Mesendoderm (in vitro differentiated cells): ENCODE measurements at regions not wholly inside any gene's neighbourhood (a gene's known extent, or its start where the extent isn't known, plus 50 kb on each side); places are given as distances from the start of the nearest gene placed in this dataset.

Source experiments
- DNase-seq: peaks from one replicate; pipeline ENCODE4 v3.0.0; 2013
- H2AK5ac ChIP-seq: 2 replicates; pipeline ENCODE4 v1.6.1; 2013; ENCODE audit warnings: low read length, inconsistent platforms
- H2BK120ac ChIP-seq: 2 replicates; pipeline ENCODE4 v1.6.1; 2013; ENCODE audit warnings: low read depth, mild to moderate bottlenecking, low read length, moderate library complexity, mixed read lengths
- H2BK15ac ChIP-seq: replicated peaks from 2 replicates; pipeline ENCODE4 v1.6.1; 2013; ENCODE audit warnings: low read depth, mild to moderate bottlenecking, moderate library complexity
- H2BK5ac ChIP-seq: 2 replicates; pipeline ENCODE4 v1.6.1; 2013; ENCODE audit warnings: low read length, inconsistent platforms
- H3K18ac ChIP-seq: 2 replicates; pipeline ENCODE4 v1.6.1; 2013; ENCODE audit warnings: mild to moderate bottlenecking, low read length, mixed read lengths
- H3K23ac ChIP-seq: one replicate; pipeline ENCODE4 v1.6.1; 2013; ENCODE audit warnings: low read length
- H3K27ac ChIP-seq: 2 replicates; pipeline ENCODE4 v1.5.1; 2013; ENCODE audit warnings: low read depth, mild to moderate bottlenecking, inconsistent platforms, low read length, moderate library complexity
- H3K27me3 ChIP-seq: 2 replicates; pipeline ENCODE4 v1.6.1; 2013; ENCODE audit warnings: low read length, control low read depth, mild to moderate bottlenecking, inconsistent platforms; ENCODE audit not compliant: insufficient read depth, poor library complexity
- H3K36me3 ChIP-seq: 2 replicates; pipeline ENCODE4 v1.6.1; 2013; ENCODE audit warnings: low read length, inconsistent platforms; ENCODE audit not compliant: control insufficient read depth, insufficient read depth
- H3K4ac ChIP-seq: one replicate; pipeline ENCODE4 v1.6.1; 2013; ENCODE audit warnings: low read depth, mild to moderate bottlenecking, low read length, moderate library complexity
- H3K4me1 ChIP-seq: 2 replicates; pipeline ENCODE4 v1.6.1; 2013; ENCODE audit warnings: low read depth, low read length, inconsistent platforms; ENCODE audit not compliant: control insufficient read depth
- H3K4me2 ChIP-seq: 2 replicates; pipeline ENCODE4 v1.6.1; 2013; ENCODE audit warnings: low read length
- H3K4me3 ChIP-seq: 2 replicates; pipeline ENCODE4 v1.5.1; 2013; ENCODE audit warnings: mild to moderate bottlenecking, low read length
- H3K56ac ChIP-seq: one replicate; pipeline ENCODE4 v1.6.1; 2013; ENCODE audit warnings: low read length
- H3K79me1 ChIP-seq: 2 replicates; pipeline ENCODE4 v1.6.1; 2013; ENCODE audit warnings: low read length, inconsistent platforms
- H3K79me2 ChIP-seq: 2 replicates; pipeline ENCODE4 v1.6.1; 2013; ENCODE audit warnings: mild to moderate bottlenecking, low read length; ENCODE audit not compliant: control insufficient read depth, insufficient read depth
- H3K9ac ChIP-seq: 2 replicates; pipeline ENCODE4 v1.6.1; 2013; ENCODE audit warnings: low read length, inconsistent platforms
- H4K5ac ChIP-seq: one replicate; pipeline ENCODE4 v1.6.1; 2013; ENCODE audit warnings: low read length
- H4K8ac ChIP-seq: one replicate; pipeline ENCODE4 v1.6.1; 2013; ENCODE audit warnings: low read depth, mild to moderate bottlenecking, control low read depth, low read length, moderate library complexity
- WGBS: extraction: QIAGEN DNeasy Blood & Tissue Kit; methylation state at CpG from one replicate; pipeline ENCODE4 v1.1.7; 2013; ENCODE audit warnings: low lambda C conversion rate, missing lambda C conversion rate; ENCODE audit not compliant: insufficient coverage; ENCODE audit errors: extremely low coverage; 5-methylcytosine and 5-hydroxymethylcytosine counted together

DNA sequence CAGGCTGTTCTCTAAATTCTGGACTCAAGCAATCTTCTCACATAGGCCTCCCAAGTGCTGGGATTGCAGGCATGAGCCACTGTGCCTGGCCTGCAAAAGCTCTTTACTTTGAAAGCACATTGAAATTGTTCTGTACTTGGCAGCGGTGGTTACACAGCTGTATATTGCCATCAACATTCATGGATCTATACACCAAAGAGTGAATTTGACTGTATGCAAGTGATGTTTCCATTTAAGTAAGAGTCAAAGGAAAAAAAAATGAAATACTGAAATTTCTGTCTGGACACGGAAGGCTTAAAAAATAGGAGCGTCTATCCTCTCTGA lies 450.6 kb upstream of the PSMD7 start:
- H3K36me3 ChIP-seq = no peaks in the 10 kb centered on the region
- no peak for DNase-seq
- H3K4me3 ChIP-seq = no peak overlapping the region
- H3K79me2 ChIP-seq = no peaks in the 10 kb centered on the region
- no peak overlapping the region for H3K56ac ChIP-seq
- H3K18ac ChIP-seq = no peak overlapping the region
- no peak overlapping the region for H4K8ac ChIP-seq
- no peak overlapping the region for H2AK5ac ChIP-seq
- no peak overlapping the region for H2BK5ac ChIP-seq
- no peaks in the 10 kb centered on the region for H3K79me1 ChIP-seq
- H3K4ac ChIP-seq = no peak overlapping the region
- no peaks in the 10 kb centered on the region for H3K4me1 ChIP-seq
- no peak overlapping the region for H3K4me2 ChIP-seq
- no peak overlapping the region for H3K23ac ChIP-seq
- H3K27ac ChIP-seq = no peak overlapping the region
- no peak overlapping the region for H4K5ac ChIP-seq
- no peak overlapping the region for H2BK15ac ChIP-seq
- no CpG with 5 or more reads among the region's 3 CpGs for WGBS
- no peak overlapping the region for H3K9ac ChIP-seq
- H3K27me3 ChIP-seq = no peaks in the 10 kb centered on the region
- H2BK120ac ChIP-seq = no peak overlapping the region

GRCh38 chr16:73845238-73846006 lies 451.2 kb upstream of the PSMD7 start:
- H3K79me2 ChIP-seq = no peaks in the 10 kb centered on the region
- H3K9ac ChIP-seq = no peak overlapping the region
- no peak overlapping the region for H2BK5ac ChIP-seq
- H3K4me3 ChIP-seq = no peak overlapping the region
- H4K5ac ChIP-seq = no peak overlapping the region
- no peak overlapping the region for H3K56ac ChIP-seq
- no peak overlapping the region for H2AK5ac ChIP-seq
- H3K4me2 ChIP-seq = no peak overlapping the region
- no CpG with 5 or more reads among the region's 7 CpGs for WGBS
- H3K27me3 ChIP-seq = no peaks in the 10 kb centered on the region
- no peak overlapping the region for H3K23ac ChIP-seq
- no peaks in the 10 kb centered on the region for H3K36me3 ChIP-seq
- H4K8ac ChIP-seq = no peak overlapping the region
- H3K4me1 ChIP-seq = no peaks in the 10 kb centered on the region
- no peak overlapping the region for H3K4ac ChIP-seq
- H3K18ac ChIP-seq = no peak overlapping the region
- H2BK15ac ChIP-seq = no peak overlapping the region
- no peak overlapping the region for H3K27ac ChIP-seq
- no peak overlapping the region for H2BK120ac ChIP-seq
- H3K79me1 ChIP-seq = no peaks in the 10 kb centered on the region
- no peak for DNase-seq

- H2BK5ac ChIP-seq = no peak overlapping the region
- H4K5ac ChIP-seq = no peak overlapping the region
- no peak overlapping the region for H3K23ac ChIP-seq
- no peak for DNase-seq
- H3K18ac ChIP-seq = no peak overlapping the region
- H2AK5ac ChIP-seq = no peak overlapping the region
- no peak overlapping the region for H2BK15ac ChIP-seq
- no peak overlapping the region for H3K4me2 ChIP-seq
- no peaks in the 10 kb centered on the region for H3K79me1 ChIP-seq
- WGBS = no CpG with 5 or more reads among the region's 4 CpGs
- no peak overlapping the region for H3K56ac ChIP-seq
- no peak overlapping the region for H3K4me3 ChIP-seq
- no peak overlapping the region for H3K27ac ChIP-seq
- H3K4me1 ChIP-seq = no peaks in the 10 kb centered on the region
- no peak overlapping the region for H2BK120ac ChIP-seq
- H4K8ac ChIP-seq = no peak overlapping the region
- no peak overlapping the region for H3K4ac ChIP-seq
- no peaks in the 10 kb centered on the region for H3K27me3 ChIP-seq
- H3K79me2 ChIP-seq = no peaks in the 10 kb centered on the region
- H3K36me3 ChIP-seq = no peaks in the 10 kb centered on the region
- no peak overlapping the region for H3K9ac ChIP-seq
Measured at GRCh38 chr16:73840728-73841127, 455.9 kb upstream of the PSMD7 start.

- H3K79me2 ChIP-seq = no peaks in the 10 kb centered on the region
- H2BK5ac ChIP-seq = no peak overlapping the region
- H3K9ac ChIP-seq = no peak overlapping the region
- H3K4me3 ChIP-seq = no peak overlapping the region
- H2BK15ac ChIP-seq = no peak overlapping the region
- no peak overlapping the region for H3K4me2 ChIP-seq
- H3K4ac ChIP-seq = no peak overlapping the region
- no peak overlapping the region for H3K23ac ChIP-seq
- no peak overlapping the region for H4K8ac ChIP-seq
- H3K4me1 ChIP-seq = no peaks in the 10 kb centered on the region
- no peak overlapping the region for H3K18ac ChIP-seq
- DNase-seq = no peak
- no peak overlapping the region for H2BK120ac ChIP-seq
- no peaks in the 10 kb centered on the region for H3K79me1 ChIP-seq
- no peaks in the 10 kb centered on the region for H3K27me3 ChIP-seq
- no CpG with 5 or more reads among the region's 8 CpGs for WGBS
- no peak overlapping the region for H4K5ac ChIP-seq
- no peak overlapping the region for H2AK5ac ChIP-seq
- no peaks in the 10 kb centered on the region for H3K36me3 ChIP-seq
- no peak overlapping the region for H3K56ac ChIP-seq
- no peak overlapping the region for H3K27ac ChIP-seq
Measured at GRCh38 chr16:73831220-73831619, 465.4 kb upstream of the PSMD7 start.

- Histone ChIP-seq H3K4ac (no peak overlapping the region), H3K79me2 (no peaks in the 10 kb centered on the region), H4K8ac (no peak overlapping the region), H2BK5ac (no peak overlapping the region), H3K4me3 (no peak overlapping the region), H3K56ac (no peak overlapping the region), H3K36me3 (no peaks in the 10 kb centered on the region), H3K79me1 (no peaks in the 10 kb centered on the region), H3K23ac (no peak overlapping the region), H3K18ac (no peak overlapping the region), H3K4me2 (no peak overlapping the region), H2BK15ac (no peak overlapping the region), H4K5ac (no peak overlapping the region), H2BK120ac (no peak overlapping the region), H3K27me3 (no peaks in the 10 kb centered on the region), H2AK5ac (no peak overlapping the region), H3K9ac (no peak overlapping the region), H3K4me1 (no peaks in the 10 kb centered on the region), H3K27ac (no peak overlapping the region)
- no peak for DNase-seq
- no CpG with 5 or more reads among the region's 7 CpGs for WGBS
Measured at GRCh38 chr16:73823205-73823849, 473.3 kb upstream of the PSMD7 start.
